Brain pericyte (primary cell): ENCODE measurements at regions not wholly inside any gene's neighbourhood (a gene's known extent, or its start where the extent isn't known, plus 50 kb on each side); places are given as distances from the start of the nearest gene placed in this dataset.
"Not testable (repeated sequence)": the region's sequence is repeated elsewhere in the genome, so short reads cannot be mapped to it uniquely, and the experiment has no call there.

Experiments
- DNase-seq: peaks from one replicate; pipeline ENCODE4 v3.0.0-alpha.2; 2012; ENCODE audit warnings: low read depth, low spot score

DNA sequence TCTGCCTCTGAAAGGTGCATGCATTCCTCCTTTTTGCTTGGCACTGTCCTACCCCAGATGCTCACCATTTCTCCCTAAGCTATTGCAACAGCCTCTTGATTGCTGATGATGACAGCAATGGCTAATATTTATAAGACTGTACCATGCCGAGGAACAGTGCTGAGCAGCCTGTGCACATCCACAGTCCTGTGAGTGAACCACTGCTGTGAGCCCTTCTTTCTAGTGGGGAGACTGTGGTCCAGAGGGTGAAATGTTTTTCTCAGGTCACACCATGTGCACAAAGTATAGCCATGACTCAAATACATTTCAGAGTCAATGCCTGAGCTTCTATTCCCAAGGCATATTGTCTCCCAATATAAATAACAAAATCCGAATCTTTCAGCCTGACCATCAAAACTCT, 231.2 kb upstream of the LRTM1 start:
- DNase-seq, result no peak

DNA sequence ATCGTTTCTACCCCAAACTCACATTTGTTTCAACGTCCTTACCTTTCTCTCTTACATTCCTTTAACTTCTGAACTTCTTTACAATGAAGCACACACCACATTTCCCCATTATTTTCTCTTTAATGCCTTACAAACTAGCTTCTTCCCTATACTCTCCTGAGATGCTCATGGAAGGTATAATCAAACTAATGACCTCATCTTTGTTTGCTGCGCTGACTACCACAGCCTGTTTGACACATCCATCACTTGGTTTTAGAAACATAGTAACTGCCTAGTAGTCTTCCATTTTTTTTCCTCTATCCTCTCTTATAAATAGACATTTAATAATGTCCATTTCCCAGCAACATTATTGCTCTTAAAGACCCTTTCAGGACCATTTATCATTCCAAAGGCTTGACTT, 230.5 kb upstream of the LRTM1 start:
- DNase-seq, result no peak

DNA sequence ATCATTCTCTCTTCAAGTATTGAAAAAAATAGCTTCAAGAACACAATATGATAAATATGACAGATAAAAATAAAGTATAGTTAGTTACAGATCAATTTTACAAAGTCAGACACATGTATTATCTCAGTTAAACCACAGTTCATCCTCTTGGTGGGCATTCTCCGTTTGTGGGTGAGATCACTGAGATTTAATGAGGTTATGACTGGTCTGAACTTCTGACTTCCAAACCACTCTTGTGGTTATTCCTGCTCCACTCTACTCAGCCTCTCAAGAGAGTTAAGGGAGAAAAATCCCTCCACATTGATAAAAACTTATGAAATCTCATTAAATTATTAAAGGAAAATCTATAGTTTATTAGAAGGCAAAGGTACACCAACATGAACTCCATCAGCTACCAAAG, 229.9 kb upstream of the LRTM1 start:
- no peak for DNase-seq

DNA sequence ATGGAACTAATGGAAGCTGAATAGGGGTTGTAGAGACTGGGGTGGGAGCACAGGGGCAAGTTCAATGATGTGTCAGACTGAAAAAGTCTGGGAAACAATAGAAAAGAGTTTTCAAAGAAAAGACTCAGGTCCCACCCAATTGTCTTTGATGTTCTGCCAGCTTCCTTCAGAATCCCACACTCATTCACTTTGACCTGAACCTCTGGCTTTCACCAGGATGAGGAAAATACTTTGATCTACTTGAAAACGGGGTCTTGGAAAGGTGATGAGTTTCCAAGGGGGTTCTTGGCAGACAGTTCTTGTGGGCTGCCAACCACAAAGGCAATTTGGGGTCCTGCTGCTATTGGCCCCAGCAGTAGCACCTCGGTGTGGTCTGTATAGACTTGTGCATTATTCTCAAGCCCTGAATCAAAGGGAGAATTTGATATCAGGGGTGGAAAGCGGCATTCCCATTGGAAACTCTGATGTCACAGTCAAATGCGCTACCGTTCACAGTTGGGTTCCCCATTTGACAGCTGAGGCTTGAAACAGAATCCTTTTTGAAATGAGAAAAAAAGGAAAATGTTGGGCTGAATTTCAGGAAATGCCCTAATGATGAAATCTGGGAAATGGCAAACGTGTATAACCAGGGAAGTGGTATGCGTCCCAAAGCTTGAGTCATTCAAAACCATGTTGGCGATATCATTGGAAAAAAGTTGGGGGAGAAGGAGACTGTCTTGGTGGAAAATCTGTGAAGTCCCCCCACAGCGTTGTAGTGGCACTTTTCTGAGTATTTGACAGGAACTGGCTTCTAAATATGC, 229.2 kb upstream of the LRTM1 start:
- DNase-seq, result no peak

DNA sequence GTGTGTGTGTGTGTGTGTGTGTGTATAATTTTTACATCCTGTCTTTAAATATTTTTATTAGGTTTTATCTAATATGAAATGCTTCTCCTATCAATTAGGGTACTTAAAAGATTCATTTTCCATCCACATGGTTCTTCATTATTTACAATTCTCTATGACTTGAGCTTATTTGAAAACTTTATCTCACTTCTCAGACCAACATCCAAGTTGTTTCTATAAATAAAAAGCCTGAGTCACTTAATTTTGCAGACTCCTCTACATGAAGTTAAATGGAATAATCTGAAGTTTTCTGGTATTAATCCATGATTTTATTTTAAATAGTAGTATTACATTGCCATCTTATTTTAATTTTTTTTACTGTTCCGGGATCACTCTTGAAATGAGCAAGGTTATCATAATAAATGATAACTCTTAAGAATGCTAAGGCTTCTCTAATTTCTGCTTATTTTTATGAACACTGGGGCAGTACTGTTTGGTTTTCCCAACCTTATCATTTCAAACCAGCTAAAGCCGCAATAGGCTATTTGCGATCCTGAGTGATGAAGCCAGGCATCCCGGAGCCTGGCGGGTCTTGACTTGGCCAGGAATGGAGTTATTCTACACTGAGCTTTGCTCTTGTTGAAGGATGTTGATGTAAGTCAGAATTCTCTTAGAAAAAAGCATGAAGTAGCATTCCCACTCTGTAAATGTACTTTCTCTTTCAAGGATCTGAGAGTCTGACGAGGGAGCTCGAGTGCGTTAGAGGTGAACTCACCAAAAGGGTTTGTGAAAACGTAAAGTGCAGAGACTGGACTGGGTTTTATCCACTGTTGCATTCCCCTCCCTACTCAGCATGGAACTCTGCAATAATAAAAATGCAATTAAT, 220.2 kb upstream of the LRTM1 start:
- no peak for DNase-seq

DNA sequence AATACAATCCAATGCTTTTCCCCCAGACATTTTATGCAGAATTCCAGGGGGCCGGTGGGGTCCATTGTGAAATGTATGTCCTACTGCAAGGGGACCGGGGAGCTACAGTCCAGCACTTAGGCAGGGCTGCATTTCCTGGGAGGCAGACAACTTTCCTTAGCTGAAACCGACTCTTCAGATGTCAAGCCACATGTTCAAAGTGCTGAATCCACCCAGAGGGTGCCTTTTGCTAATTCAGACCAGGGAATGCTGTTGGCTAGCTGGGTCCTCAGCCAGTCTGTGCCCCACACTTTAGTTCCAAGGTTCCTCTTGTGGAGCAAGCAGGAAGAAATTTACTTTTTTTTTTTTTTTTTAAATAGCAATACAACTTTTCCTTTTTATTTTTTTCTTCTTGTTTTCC, 219.5 kb upstream of the LRTM1 start:
- no peak for DNase-seq

DNA sequence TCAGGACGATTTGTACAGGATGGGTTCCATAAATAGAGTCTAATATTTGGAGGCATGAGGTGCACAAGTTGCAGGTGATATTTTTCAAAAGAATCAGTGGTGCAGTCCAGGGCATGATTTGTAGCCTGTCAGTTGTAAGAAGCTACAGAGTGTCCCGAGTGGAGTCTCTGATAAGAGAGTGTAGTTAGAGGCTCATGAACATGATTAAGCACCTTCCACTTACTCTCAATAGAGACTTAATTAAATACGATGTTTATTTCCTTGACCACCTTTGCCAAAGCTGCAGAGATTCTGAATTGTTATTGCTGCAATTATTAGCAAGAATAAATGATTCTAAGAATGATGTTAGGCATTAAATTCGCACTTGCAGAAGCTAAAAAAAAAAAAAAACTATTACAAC, 218.4 kb upstream of the LRTM1 start:
- DNase-seq, result no peak

DNA sequence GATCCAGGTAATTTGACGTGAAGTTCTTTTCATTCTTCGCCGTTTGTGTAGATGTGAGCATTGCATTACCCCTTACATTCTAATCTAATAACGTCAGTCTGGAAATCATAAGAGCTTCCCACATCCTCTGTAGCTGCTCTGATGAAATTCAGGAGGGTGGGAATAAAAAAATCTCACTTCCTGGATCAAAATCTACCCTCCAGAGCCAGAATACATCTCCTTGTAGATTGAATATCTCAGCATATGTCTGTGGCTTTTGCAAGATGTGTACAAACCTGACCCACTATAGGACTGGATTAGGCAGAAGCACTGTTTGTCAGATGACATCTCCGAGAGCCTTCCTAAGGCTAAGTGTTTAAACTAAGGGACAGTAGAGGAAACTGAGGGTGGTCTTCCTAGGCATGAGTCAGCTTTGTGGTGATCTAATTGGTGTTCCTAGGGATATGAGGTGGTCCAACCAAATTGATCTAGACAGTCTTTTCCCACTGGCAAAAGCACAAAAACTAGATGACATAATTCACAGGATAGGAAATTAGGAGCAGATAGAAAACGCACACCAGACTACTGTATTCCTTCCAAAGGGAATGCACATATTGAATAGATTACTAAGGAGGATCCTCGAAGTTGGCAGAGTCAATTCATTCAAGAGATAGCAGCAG, 216.3 kb upstream of the LRTM1 start:
- DNase-seq, result no peak

DNA sequence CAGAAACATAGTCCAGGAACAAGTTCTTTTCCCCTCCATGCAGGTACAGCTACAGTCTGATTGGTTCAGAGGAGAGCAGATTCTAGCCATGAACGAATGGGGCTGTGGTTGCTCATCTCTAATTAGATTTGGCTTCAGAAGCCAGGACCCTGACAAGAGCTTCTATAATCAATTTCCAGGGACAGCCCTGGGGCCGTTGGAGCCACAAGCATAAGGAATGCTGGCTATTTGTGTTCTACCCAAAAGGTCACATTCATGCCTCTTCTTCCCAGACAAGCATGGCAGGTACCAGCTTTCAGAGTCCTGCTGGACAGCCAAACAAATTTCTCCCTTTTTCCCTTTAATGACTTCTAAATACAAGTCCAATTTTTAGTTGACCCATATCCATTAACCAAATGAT, 215.5 kb upstream of the LRTM1 start:
- no peak for DNase-seq

DNA sequence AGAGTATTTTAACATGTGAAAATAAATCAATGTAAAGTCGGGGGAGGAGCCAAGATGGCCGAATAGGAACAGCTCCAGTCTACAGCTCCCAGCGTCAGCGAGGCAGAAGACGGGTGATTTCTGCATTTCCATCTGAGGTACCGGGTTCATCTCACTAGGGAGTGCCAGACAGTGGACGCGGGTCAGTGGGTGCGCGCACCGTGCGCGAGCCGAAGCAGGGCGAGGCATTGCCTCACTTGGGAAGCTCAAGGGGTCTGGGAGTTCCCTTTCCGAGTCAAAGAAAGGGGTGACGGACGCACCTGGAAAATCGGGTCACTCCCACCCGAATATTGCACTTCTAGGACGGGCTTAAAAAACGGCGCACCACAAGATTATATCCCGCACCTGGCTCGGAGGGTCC, 208.4 kb upstream of the LRTM1 start:
- not testable (repeated sequence) for DNase-seq

DNA sequence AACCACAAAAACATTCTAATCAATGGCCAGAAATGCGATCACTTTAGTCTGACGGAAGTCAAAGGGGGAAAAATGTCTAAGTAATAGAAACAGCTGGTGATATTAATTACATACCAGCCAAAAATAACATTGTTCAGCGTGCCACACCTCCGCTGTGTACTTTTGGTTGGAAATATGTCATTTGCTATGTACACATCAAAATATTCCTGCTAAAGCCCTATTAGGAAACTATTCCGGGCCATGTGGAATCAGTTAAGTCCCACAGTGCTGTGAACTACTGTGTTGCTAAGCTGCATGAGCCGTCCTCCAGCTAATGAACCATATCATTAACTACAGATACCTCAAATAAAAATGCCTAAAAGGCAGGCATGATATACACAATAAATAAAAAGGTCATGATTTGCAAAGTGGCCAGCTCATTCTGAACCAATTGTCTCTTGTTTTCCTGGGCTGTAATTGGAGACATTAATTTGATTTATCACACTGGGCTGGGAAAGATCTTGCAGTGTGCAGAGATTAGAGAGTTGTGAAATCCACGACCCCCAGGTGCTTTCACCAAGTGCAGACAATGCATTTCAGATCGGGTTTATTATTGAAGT, 200.5 kb upstream of the LRTM1 start:
- no peak for DNase-seq

DNA sequence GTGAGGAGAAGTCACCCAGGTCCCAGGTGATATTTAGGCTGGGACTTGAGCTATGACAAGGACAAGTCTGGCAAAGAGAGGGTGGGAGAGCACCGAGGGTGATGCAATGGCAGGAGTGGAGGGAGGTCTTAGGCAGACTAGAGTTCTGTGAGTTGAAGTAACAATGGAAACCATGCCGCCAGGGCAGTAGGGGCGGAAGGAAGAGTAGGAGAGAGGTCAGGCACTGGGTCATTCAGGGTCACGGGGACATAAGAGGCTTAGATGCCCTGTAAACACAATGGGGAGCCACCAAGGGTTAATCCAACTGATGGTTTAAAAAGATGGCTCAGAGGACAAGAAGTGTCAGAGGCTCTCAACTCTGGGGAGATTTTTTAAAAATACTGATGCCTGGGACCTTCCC, 199.7 kb upstream of the LRTM1 start:
- no peak for DNase-seq

DNA sequence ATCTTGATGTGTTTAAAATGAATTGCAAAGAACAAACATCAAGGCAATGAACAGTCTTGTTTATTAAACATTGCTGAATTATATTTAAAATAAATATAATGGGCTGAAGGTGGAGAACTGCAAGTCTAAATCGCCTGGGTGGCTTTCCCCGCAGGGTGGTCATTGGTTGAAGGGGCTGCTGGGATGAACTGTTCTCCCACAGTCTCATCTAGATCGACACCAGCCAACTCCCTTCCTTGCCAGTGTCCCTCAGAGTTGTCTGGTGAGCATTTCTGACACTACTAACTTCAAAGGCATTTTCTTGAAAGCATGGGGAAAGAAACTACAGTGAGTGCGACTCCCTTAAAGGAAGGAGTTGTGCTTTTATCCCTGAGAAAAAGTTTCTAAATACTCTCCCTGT, 196.5 kb upstream of the LRTM1 start:
- no peak for DNase-seq
